ENCODE measurements at regions not wholly inside any gene's neighbourhood (a gene's known extent, or its start where the extent isn't known, plus 50 kb on each side); places are given as distances from the start of the nearest gene placed in this dataset.
A peak's percentile ranks its signal among the peaks of the same experiment; 100 is the strongest.

DNA sequence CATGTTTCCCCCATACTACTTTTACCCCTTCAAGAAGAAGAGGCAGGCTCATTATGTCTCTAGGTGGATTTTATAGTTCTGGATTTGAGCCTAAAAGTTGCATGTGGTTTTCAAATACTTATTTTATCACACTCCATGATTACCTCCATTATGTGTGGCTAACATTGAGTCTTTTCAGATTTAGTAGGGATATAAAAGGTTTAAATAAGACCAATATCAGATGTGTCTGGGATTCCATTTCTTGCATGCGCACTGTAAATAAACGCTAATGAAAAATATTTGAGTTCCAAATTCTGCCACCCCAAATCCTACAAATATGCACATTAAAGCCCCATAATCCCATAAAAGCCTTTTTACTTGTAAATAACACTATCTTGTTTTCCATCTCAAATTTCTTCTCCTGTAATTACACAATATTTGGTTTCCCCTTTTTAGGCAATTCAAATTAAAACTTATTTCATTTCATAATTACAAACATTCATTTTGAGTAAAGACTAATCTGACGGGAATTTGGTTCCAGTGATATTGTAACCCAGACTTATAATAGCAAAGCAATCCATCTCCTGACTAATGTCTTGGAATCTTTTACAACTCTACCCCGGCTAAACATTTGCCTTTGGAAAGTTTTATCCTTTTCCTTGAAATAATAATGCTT is 600.0 kb downstream of the SLC4A3 start:
- no peak for DNase-seq

DNA sequence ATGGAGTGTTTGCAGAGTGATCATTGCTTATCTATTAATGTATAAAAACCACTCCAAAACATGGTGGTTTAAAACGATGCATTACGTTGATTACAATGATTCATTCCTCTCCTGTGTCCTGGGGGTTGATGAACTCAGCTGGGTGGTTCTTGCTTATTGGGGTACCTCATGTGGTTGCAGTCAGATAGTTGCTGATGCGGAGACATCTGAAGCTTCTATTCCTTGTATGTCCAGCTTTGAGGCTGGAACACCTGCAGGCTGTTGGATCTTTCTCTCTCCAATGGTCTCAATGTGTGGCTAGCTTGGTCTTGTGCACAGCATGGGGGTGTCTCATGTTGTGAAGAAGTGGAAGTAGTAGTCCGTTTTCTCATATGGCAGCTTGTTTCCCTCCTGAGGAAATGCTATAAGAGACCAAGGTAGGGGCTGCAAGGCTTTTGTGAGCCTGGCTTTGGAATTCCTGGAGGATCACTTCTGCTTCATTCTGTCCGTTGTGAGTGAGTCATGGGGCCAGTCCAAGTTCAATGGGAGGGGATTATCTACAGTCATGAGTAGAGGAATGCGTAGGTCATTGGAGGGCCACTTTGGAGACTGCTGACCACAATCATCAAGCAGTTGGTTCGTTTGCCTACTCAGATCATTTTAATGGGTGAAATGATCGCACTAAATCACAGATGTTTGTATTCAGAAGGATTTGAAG is 601.0 kb downstream of the SLC4A3 start:
- DNase-seq = no peak

- no peak for DNase-seq
Observed at GRCh38 chr2:220240641-220241040, 613.2 kb downstream of the SLC4A3 start.

DNA sequence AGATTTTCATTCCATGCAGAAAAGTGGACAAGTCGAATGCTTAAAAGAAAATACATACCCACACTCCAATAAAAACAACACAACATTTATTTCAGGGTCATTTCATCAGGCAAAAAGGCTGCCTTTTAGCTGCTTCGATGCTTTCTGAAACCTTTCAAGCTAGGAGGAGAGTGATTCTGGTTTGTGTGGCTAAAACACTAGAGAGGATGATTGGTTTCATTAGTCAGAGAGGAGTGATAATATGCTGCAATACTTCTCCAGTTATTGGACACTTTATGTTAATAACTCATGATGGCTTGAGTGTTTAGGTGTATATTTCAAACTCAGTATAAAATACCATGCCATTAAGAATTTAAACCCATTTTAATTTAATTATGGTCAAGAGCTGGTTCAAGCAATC is 614.0 kb downstream of the SLC4A3 start:
- no peak for DNase-seq

- DNase-seq = no peak
Observed at GRCh38 chr2:220243571-220243970, 616.1 kb downstream of the SLC4A3 start.

DNA sequence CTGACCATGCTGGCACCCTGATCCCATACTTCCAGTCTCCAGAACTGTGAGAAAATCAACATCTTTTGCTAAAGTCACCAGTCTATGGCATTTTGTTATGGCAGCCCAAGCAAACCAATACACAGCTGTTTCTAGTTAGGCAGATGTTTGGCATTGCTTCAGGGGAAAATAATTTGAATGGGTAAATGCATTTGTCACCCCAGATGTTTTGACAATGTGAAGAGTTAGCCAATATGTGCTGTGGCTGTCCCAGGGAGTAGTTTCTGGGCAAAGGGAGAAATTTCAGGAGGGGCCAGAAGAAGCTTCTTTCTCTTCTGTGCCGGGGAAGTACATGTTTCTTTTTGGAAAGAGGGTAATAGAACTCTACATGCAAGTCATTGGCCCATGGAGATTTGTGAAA is 619.0 kb downstream of the SLC4A3 start:
- DNase-seq = no peak

- DNase-seq = no peak
Observed at GRCh38 chr2:220247588-220248350, 620.3 kb downstream of the SLC4A3 start.

- DNase-seq = no peak
Observed at GRCh38 chr2:220259662-220260061, 632.2 kb downstream of the SLC4A3 start.

DNA sequence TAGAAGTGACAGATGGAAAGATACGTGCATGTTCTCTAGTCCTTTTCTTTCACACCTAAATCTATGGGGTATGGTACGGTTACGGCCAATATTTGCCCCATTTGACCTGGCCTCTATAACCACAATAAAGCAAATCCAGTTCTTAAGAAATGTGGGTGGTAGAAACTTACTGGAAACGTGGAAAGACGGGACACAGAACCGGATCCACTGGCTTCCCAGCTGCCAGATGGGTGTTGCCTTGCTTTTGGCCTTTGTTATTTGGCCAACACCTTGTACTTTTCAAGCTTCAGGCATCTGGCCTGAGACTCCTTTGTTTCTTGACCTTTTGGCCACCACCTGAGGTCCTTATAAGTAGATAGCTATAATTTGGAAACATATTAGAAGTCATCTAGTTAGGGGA is 635.9 kb downstream of the SLC4A3 start:
- no peak for DNase-seq

- no peak for DNase-seq
Observed at GRCh38 chr2:220269367-220269766, 641.9 kb downstream of the SLC4A3 start.

GRCh38 chr2:220270481-220271070 is 643.1 kb downstream of the SLC4A3 start:
- DNase-seq = no peak

DNA sequence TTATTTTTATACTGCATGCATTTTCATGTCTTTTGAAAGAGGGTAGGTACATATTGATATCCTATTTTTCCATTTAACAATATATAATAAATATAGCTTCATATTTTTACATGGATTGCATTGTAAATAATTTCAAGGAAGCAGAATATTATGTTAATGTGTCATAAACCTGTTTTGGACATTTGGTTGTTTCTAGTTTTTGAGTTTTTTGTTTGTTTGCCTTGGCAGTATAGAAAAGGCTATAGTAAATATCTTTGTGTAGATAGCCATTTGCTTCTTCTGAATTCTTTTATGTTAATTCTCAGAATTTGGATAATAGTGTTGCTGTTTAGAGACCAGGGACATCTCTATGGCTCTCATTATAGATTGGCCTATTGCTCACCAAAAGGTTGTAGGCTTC is 645.2 kb downstream of the SLC4A3 start:
- no peak for DNase-seq

GRCh38 chr2:220273082-220273481 is 645.7 kb downstream of the SLC4A3 start:
- no peak for DNase-seq

GRCh38 chr2:220275454-220275853 is 648.0 kb downstream of the SLC4A3 start:
- DNase-seq = no peak

GRCh38 chr2:220276741-220277444 is 649.5 kb downstream of the SLC4A3 start:
- DNase-seq = peak; percentile 17

GRCh38 chr2:220277445-220277975 is 650.1 kb downstream of the SLC4A3 start:
- peak; percentile 85 for DNase-seq

DNA sequence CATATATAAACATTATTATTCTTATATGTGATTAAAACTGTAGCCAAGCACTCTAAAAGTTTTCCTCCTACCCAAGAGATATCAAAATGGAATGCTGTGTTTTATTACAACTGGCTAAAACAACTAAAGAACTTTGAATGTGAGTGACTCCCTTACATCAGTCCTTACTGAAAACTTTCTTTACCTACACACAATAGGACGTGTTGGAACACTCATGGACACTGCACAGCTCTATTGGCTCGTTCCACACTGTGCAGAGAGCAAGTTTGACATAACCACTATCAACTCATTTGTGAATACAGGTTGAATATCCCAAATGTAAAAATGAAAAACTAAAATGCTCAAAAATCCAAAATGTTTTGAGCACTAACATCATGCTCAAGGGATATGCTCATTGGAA is 650.6 kb downstream of the SLC4A3 start:
- DNase-seq = peak; percentile 23

DNA sequence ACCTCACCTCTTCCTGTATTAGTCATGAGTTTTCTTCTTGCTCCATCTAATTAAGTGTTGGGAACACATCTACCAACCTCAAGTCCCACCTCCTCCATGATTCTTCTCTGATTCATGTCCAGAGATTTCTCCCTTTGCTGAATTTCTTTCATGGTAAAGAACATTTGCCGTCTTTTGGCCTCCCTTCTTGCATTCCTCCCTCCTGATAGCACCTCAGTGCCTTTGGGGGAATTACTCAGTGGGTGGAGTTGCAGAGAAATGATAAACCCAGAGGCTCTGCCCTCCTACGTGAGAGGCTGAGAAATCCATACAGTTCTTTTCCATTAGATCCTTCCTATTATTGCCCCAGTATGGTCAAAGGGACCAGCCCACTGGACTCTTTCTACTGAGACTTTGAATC is 651.9 kb downstream of the SLC4A3 start:
- no peak for DNase-seq

DNA sequence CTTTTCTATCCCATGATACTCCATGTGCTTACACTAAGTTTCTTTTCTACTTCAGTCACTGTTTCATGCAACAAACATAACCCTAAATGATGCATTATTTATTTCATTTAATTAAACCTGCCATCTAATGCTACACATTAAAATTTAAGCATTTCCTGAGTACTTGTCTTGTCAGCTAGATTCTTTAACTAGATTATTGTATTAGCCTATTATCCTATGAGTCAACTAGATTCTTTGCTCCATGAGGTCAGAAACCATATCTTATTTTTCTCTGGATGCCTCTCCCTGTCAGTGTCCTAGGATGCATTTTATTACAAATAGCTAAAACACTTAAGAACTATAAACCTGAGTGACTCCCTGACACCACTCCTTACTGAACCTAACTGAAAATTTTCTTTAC is 652.4 kb downstream of the SLC4A3 start:
- no peak for DNase-seq

DNA sequence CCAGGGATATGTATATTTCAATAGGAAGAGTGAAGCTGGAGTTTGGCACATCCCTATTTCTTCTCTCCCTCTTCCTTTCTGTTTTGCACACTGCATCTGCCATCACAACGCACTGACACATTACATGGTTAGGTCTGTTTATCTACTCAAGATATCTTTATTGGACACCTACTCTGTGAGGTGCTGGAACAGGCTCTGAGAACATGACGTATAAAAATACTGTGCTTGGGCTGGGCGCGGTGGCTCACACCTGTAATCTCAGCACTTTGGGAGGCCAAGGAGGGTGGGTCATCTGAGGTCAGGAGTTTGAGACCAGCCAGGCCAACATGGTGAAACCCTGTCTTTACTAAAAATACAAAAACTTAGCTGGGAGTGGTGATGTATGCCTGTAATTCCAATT is 653.3 kb downstream of the SLC4A3 start:
- no peak for DNase-seq

DNA sequence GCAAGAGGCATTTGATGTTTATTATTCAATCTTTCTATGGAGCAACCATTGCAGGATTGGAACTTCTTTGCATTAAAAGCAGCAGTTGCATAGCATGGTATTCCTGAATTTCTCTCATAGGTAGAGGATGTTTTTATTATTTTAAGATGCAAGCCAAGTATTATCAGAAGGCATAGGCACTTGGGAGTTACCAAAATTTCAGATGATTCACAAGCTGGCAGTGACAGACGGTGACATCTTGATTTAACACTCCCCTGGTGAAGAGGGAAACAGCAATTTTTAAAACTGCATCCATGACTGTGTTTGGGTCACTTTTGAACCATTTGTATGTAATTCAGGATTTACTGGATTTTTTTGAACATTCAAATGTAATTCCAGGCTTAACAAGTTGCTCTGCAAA is 654.3 kb downstream of the SLC4A3 start:
- no peak for DNase-seq

GRCh38 chr2:220282236-220282635 is 654.8 kb downstream of the SLC4A3 start:
- no peak for DNase-seq

Data from hindlimb muscle (tissue), 1 donor.